Muscle of leg (tissue), 3 donors: ENCODE measurements at regions not wholly inside any gene's neighbourhood (a gene's known extent, or its start where the extent isn't known, plus 50 kb on each side); places are given as distances from the start of the nearest gene placed in this dataset.
"Not testable (repeated sequence)": the region's sequence is repeated elsewhere in the genome, so short reads cannot be mapped to it uniquely, and the experiment has no call there.

Source experiments
- DNase-seq: peaks from one replicate; pipeline ENCODE4 v3.0.0; 2013
- H3K27ac ChIP-seq: one replicate; pipeline ENCODE4 v1.5.1; 2013; ENCODE audit warnings: mild to moderate bottlenecking, low read length, control low read depth
- H3K27me3 ChIP-seq: one replicate; pipeline ENCODE4 v1.6.1; 2013; ENCODE audit warnings: low read length; ENCODE audit not compliant: control insufficient read depth, insufficient read depth
- H3K36me3 ChIP-seq: one replicate; pipeline ENCODE4 v1.6.1; 2013; ENCODE audit warnings: low read length; ENCODE audit not compliant: control insufficient read depth, insufficient read depth
- H3K4me1 ChIP-seq: one replicate; pipeline ENCODE4 v1.6.1; 2013; ENCODE audit warnings: low read length; ENCODE audit not compliant: control insufficient read depth, insufficient read depth
- H3K4me3 ChIP-seq: one replicate; pipeline ENCODE4 v1.5.1; 2013; ENCODE audit warnings: low read length, control low read depth
- H3K9me3 ChIP-seq: replicated peaks from 2 replicates; pipeline ENCODE4 v1.6.1; 2013; ENCODE audit warnings: low read depth, low read length; ENCODE audit not compliant: control insufficient read depth
- WGBS: methylation state at CpG from one replicate; pipeline ENCODE4 v1.1.5; 2013; ENCODE audit warnings: missing lambda C conversion rate; ENCODE audit not compliant: insufficient coverage; 5-methylcytosine and 5-hydroxymethylcytosine counted together

GRCh38 chr6:112502351-112503090 is 155.4 kb downstream of the RFPL4B start:
- Histone ChIP-seq H3K4me3 (no peak overlapping the region), H3K9me3 (no peaks in the 10 kb centered on the region), H3K27me3 (no peaks in the 10 kb centered on the region), H3K4me1 (peaks cover 8% of the 10 kb centered on the region), H3K27ac (peak overlapping the region; percentile 63), H3K36me3 (no peaks in the 10 kb centered on the region)
- no CpG with 5 or more reads among the region's 7 CpGs for WGBS
- DNase-seq, result peak; percentile 67

GRCh38 chr6:112503091-112503596 is 156.0 kb downstream of the RFPL4B start:
- Histone ChIP-seq H3K36me3 (no peaks in the 10 kb centered on the region), H3K27ac (peak overlapping the region; percentile 63), H3K4me3 (no peak overlapping the region), H3K4me1 (peaks cover 8% of the 10 kb centered on the region), H3K9me3 (no peaks in the 10 kb centered on the region), H3K27me3 (no peaks in the 10 kb centered on the region)
- DNase-seq, result peak; percentile 81
- WGBS, result 59% methylated on average over 3 of the region's 6 CpGs

GRCh38 chr6:112504621-112505020 is 157.5 kb downstream of the RFPL4B start:
- Histone ChIP-seq H3K27me3 (no peaks in the 10 kb centered on the region), H3K27ac (no peak overlapping the region), H3K4me3 (no peak overlapping the region), H3K36me3 (no peaks in the 10 kb centered on the region), H3K4me1 (peaks cover 8% of the 10 kb centered on the region), H3K9me3 (no peaks in the 10 kb centered on the region)
- WGBS, result no CpG with 5 or more reads among the region's 2 CpGs
- DNase-seq, result no peak

GRCh38 chr6:112511441-112511840 is 164.3 kb downstream of the RFPL4B start:
- Histone ChIP-seq H3K27ac (no peak overlapping the region), H3K9me3 (no peaks in the 10 kb centered on the region), H3K4me1 (no peaks in the 10 kb centered on the region), H3K36me3 (no peaks in the 10 kb centered on the region), H3K27me3 (no peaks in the 10 kb centered on the region), H3K4me3 (no peak overlapping the region)
- no CpG with 5 or more reads among the region's 1 CpG for WGBS
- DNase-seq, result no peak

- no peak overlapping the region for H3K4me3 ChIP-seq
- H3K36me3 ChIP-seq, result no peaks in the 10 kb centered on the region
- no peak for DNase-seq
- H3K27ac ChIP-seq, result no peak overlapping the region
- H3K27me3 ChIP-seq, result no peaks in the 10 kb centered on the region
- H3K4me1 ChIP-seq, result no peaks in the 10 kb centered on the region
- H3K9me3 ChIP-seq, result no peaks in the 10 kb centered on the region
Observed at GRCh38 chr6:112513175-112513574, 166.0 kb downstream of the RFPL4B start.

GRCh38 chr6:112522587-112522986 is 175.5 kb downstream of the RFPL4B start:
- WGBS, result no CpG with 5 or more reads among the region's 4 CpGs
- H3K4me3 ChIP-seq, result no peak overlapping the region
- no peaks in the 10 kb centered on the region for H3K27me3 ChIP-seq
- DNase-seq, result no peak
- no peak overlapping the region for H3K27ac ChIP-seq
- no peaks in the 10 kb centered on the region for H3K4me1 ChIP-seq
- no peaks in the 10 kb centered on the region for H3K9me3 ChIP-seq
- no peaks in the 10 kb centered on the region for H3K36me3 ChIP-seq

GRCh38 chr6:112524071-112524470 is 176.9 kb downstream of the RFPL4B start:
- no peaks in the 10 kb centered on the region for H3K9me3 ChIP-seq
- no peaks in the 10 kb centered on the region for H3K4me1 ChIP-seq
- WGBS, result no CpG with 5 or more reads among the region's 2 CpGs
- DNase-seq, result no peak
- no peaks in the 10 kb centered on the region for H3K27me3 ChIP-seq
- no peak overlapping the region for H3K4me3 ChIP-seq
- H3K36me3 ChIP-seq, result no peaks in the 10 kb centered on the region
- no peak overlapping the region for H3K27ac ChIP-seq

- no peak overlapping the region for H3K27ac ChIP-seq
- DNase-seq, result no peak
- H3K4me1 ChIP-seq, result no peaks in the 10 kb centered on the region
- H3K27me3 ChIP-seq, result no peaks in the 10 kb centered on the region
- H3K36me3 ChIP-seq, result no peaks in the 10 kb centered on the region
- no peaks in the 10 kb centered on the region for H3K9me3 ChIP-seq
- no CpG with 5 or more reads among the region's 1 CpG for WGBS
- no peak overlapping the region for H3K4me3 ChIP-seq
Observed at GRCh38 chr6:112525749-112526148, 178.6 kb downstream of the RFPL4B start.

- H3K4me1 ChIP-seq, result no peaks in the 10 kb centered on the region
- H3K27ac ChIP-seq, result no peak overlapping the region
- H3K4me3 ChIP-seq, result no peak overlapping the region
- DNase-seq, result no peak
- no peaks in the 10 kb centered on the region for H3K27me3 ChIP-seq
- H3K36me3 ChIP-seq, result no peaks in the 10 kb centered on the region
- H3K9me3 ChIP-seq, result no peaks in the 10 kb centered on the region
- WGBS, result 90% methylated on average over 3 of the region's 6 CpGs
Observed at GRCh38 chr6:112526594-112526993, 179.5 kb downstream of the RFPL4B start.

GRCh38 chr6:112528306-112528705 is 181.2 kb downstream of the RFPL4B start:
- H3K36me3 ChIP-seq, H3K4me3 ChIP-seq, DNase-seq, H3K27ac ChIP-seq, H3K9me3 ChIP-seq, H3K4me1 ChIP-seq, H3K27me3 ChIP-seq: not testable (repeated sequence)
- WGBS, result 92% methylated on average over 5 of the region's 29 CpGs

- Histone ChIP-seq H3K4me1 (no peaks in the 10 kb centered on the region), H3K4me3 (no peak overlapping the region), H3K36me3 (no peaks in the 10 kb centered on the region), H3K9me3 (no peaks in the 10 kb centered on the region), H3K27ac (no peak overlapping the region), H3K27me3 (no peaks in the 10 kb centered on the region)
- no peak for DNase-seq
- no CpG with 5 or more reads among the region's 2 CpGs for WGBS
Observed at GRCh38 chr6:112535816-112536215, 188.7 kb downstream of the RFPL4B start.
